NCI-H2171 (cell line): ENCODE measurements at regions not wholly inside any gene's neighbourhood (a gene's known extent, or its start where the extent isn't known, plus 50 kb on each side); places are given as distances from the start of the nearest gene placed in this dataset.
"Not testable (repeated sequence)": the region's sequence is repeated elsewhere in the genome, so short reads cannot be mapped to it uniquely, and the experiment has no call there.

Experiments used
- DNase-seq: peaks from one replicate; lab custom pipeline; 2025; lab: John Stamatoyannopoulos, UW

DNA sequence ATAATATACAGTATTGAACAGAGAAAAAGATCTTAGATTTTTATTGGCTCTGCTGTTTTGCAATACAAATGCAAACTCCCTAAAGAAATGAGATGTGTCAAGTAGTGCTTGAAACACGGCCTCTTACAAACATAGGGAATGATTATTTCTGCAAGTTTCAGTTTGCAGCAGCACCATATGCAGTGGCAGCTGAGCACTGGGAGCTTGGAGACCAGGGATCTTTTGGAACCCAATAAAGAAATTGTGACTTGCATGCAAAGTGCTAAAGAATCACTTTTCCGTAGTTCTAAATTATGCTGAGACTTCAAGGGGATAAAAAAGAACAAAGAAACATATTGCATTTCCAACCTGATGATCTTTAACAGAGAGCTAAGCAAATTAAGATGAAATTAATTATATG, 674.6 kb upstream of the ZNF608 start:
- no peak for DNase-seq

GRCh38 chr5:125422342-125422741, 675.9 kb upstream of the ZNF608 start:
- no peak for DNase-seq

DNA sequence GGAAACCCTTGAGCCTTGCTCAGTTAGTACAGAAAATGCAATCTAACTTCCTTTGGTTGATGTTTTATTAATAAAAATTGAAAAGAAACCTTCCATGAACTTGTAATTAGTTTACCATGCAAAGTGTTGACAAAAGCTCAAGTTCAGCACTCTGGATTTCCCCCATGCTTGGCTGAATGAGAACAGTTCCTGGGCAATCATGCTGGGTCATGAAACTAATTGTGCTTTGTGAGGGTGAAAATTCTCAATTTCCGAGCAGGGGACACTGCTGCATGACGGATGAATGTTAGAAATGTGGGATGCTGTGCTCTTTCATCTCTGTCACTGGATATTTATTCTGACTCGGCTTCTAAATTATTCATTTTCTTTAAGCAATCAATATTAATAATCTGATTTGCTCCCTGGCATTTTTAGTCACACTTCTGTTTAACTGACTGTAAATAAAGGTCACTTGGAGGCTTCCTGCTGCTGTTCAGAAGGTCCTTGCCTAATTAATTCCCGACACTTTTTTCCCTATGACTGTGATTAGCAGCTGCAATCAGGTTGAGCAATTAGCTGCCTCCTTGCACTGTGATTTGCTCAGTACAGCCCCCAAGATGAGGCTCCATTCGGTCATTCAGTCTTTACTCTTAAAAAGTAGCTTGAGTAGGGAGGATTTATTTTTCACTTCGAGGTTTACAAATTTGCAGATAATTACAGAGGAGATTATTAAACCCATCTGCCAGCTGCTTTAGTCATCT, 678.1 kb upstream of the ZNF608 start:
- no peak for DNase-seq

GRCh38 chr5:125429498-125429897, 683.1 kb upstream of the ZNF608 start:
- DNase-seq, result no peak

GRCh38 chr5:125433457-125433856, 687.0 kb upstream of the ZNF608 start:
- DNase-seq, result no peak

DNA sequence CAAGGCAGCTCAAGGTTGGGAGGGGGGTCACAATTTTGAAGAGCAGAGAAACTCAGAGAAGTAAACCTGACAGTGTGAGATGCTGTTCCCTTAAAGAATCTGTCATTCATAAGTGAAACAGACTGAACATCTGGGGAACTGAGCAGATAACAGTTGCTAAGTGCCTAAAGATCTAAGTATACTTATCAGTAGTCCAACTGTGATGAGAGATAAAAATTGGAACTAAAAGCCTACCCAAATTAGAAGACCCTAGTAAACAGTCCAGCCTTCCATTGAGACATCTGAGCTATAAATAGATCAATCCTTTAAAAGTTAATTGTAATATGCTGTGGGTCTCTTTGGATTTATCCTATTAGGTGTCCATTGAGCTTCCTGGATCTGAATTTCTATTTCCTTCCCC, 692.8 kb upstream of the ZNF608 start:
- DNase-seq, result no peak

- no peak for DNase-seq
These were observed 694.5 kb upstream of the ZNF608 start for GRCh38 chr5:125440905-125441304.

DNA sequence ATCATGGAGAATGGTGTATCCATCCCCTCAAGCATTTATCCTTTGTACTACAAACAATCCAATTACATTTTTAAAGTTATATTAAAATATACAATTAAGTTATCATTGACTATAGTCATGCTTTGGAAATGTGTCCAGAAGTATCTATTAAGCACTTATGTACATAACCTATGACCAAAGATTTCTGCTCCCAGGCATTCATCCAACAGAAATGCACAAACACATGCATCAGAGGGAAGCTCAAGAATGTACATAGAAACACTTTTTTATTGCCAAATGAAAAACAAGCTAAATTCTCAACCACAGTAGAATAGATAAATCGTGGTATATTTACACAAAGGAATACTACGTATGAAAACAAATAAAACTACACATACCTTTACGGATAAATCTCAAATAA, 700.5 kb upstream of the ZNF608 start:
- no peak for DNase-seq

DNA sequence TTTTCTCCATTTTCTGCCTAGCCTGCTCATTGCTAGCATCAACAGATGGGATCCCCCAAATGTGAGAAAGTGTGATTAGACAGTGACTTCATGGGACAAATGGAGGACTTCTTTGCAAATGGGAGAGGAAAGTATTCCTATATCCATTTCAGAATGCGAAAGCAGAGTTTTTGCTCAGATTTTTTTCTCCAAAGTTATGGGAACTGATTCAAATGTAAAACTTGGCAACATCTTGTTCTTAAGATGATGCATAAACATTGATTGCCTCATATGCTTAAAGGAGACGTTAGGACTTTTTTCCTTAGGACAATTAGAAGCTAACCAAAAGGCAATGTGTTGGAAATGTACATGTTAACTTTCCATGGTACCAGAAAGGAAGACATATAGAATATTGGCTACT, 704.3 kb upstream of the ZNF608 start:
- no peak for DNase-seq

- DNase-seq, result no peak
These were observed 705.2 kb upstream of the ZNF608 start for GRCh38 chr5:125451622-125452021.

GRCh38 chr5:125452991-125453390, 706.6 kb upstream of the ZNF608 start:
- peak; percentile 46 for DNase-seq

DNA sequence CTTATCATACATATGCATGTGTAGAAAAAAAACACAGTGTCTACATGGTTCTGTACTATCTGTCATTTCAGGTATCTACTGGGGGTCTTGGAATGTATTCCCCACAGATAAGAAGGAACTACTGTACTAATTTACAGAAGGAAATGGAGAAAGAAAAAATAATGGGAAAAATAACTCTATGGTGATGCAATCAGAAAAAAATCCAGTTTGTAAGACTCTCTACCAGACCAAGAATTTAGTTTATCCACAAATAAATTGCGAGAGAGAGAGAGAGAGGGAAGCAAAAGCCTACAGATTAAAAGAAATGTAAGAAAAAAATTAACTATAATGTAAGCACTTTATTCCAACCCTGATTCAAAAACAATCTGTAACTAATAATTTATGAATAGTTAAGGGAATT, 708.6 kb upstream of the ZNF608 start:
- DNase-seq, result no peak

DNA sequence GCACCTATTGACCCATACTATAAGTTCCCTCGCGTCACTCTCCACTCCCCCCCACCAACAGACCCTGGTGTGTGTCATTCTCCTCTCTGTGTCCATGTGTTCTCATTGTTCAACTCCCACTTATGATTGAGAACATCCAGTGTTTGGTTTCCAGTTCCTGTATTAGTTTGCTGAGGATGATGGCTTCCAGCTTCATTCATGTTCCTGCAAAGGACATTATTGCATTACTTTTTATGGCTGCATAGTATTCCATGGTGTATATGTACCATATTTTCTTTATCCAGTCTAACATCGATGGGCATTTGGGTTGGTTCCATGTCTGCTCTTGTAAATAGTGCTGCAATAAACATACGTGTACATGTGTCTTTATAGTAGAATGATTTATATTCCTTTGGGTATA, 709.6 kb upstream of the ZNF608 start:
- not testable (repeated sequence) for DNase-seq

GRCh38 chr5:125457617-125458016, 711.2 kb upstream of the ZNF608 start:
- no peak for DNase-seq

DNA sequence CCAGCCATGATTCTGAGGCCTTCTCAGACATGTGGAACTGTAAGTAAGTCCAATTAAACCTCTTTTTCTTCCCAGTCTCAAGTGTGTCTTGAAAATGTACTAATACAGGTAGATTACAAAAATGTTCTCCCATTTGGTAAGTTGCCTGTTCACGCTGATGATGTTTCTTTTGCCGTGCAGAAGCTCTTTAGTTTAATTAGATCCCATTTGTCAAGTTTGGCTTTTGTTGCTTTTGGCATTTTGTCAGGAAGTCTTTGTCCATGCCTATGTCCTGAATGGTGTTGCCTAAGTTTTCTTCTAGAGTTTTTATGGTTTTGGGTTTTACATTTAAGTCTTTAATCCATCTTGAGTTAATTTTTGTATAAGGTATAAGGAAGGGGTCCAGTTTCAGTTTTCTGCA, 712.5 kb upstream of the ZNF608 start:
- not testable (repeated sequence) for DNase-seq

DNA sequence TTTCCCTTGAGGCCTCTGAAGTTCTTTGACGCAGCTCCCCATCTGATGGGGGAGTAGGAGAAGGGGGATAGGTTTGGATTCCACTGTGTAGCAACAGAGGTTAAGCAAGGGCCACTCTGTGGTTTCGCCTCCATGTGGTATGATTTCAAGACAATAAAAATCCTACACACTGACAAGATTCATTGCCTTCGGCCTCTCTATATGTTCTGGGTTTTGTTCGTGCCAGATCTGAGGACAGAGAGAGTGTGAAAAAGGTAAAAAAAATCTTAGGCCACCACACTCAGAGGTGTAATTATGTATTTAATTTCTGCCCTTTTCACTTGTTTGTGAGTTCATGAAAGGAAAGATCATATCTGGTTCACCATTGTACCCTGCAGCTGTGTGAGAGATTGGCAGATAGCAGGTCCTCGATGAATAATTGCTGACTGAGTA, 715.2 kb upstream of the ZNF608 start:
- DNase-seq, result no peak

GRCh38 chr5:125463466-125464092, 717.1 kb upstream of the ZNF608 start:
- no peak for DNase-seq

DNA sequence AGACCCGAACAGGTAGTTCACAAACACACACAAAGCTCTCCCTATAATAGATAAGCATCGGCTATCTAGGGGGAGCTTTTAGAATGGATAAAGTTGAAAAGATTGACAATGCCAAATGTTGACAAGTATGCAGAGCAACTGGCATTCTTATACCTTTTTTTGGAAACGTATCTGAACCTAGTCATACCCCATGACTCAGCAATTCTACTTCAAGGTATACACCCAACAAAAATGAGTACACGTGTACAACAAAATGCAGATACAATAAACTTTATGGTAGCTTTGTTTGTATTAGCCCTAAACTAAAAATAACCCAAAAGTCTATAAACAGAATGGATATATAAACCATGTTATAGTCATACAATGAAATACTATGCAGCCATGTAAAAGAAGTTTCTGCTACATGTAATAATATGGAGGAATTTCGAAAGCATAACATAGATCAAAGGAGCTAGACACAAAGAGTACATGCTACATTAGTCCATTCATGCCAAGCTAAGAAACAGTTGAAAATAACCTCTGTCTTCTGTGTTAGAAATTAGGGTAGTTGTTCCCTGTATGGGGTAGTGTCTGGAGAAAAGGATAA, 718.5 kb upstream of the ZNF608 start:
- DNase-seq, result no peak

DNA sequence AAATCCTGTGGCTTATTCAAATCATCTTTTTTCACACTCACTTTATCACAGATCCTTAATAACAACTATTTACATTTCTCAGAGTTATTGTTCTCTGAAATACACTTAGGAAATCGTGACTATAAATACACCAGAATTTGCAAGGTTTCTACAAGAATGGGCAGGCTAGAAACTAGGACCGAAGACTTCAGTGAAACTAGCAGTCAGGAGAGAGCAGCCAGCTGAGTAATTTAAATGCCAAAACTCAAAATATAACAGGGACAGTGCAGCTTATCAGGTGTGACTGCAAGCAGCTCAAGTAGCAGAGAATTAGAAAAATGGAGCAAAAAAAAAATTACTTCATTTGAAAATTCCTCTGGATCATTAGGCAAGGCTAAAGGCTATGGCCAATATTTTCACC, 719.3 kb upstream of the ZNF608 start:
- no peak for DNase-seq

- no peak for DNase-seq
These were observed 720.8 kb upstream of the ZNF608 start for GRCh38 chr5:125467222-125467621.

GRCh38 chr5:125470280-125470902, 724.0 kb upstream of the ZNF608 start:
- DNase-seq, result no peak

GRCh38 chr5:125476901-125477585, 730.6 kb upstream of the ZNF608 start:
- no peak for DNase-seq
